ENCODE measurements at regions not wholly inside any gene's neighbourhood (a gene's known extent, or its start where the extent isn't known, plus 50 kb on each side); places are given as distances from the start of the nearest gene placed in this dataset.

- DNase-seq (ENCODE audit: insufficient read length, low spot score) (no peak), FAIRE-seq (no peak)
- TF ChIP-seq POLR2A (IDR thresholded peaks at IDR 0.05; ENCODE audit: low read depth, low read length): no peak
Observed at GRCh38 chr20:51206032-51206662, 183.2 kb upstream of the KCNG1 start.

GRCh38 chr20:51204794-51205193, 181.9 kb upstream of the KCNG1 start:
- no peak for TF ChIP-seq POLR2A (IDR thresholded peaks at IDR 0.05; ENCODE audit: low read depth, low read length)
- no peak for DNase-seq (ENCODE audit: insufficient read length, low spot score)
- no peak for FAIRE-seq

GRCh38 chr20:51204051-51204715, 181.3 kb upstream of the KCNG1 start:
- FAIRE-seq (no peak), DNase-seq (ENCODE audit: insufficient read length, low spot score) (no peak)
- no peak for TF ChIP-seq POLR2A (IDR thresholded peaks at IDR 0.05; ENCODE audit: low read depth, low read length)

GRCh38 chr20:51202304-51202703, 179.4 kb upstream of the KCNG1 start:
- TF ChIP-seq POLR2A (IDR thresholded peaks at IDR 0.05; ENCODE audit: low read depth, low read length): no peak
- FAIRE-seq (no peak), DNase-seq (ENCODE audit: insufficient read length, low spot score) (no peak)

- no peak for FAIRE-seq
- DNase-seq (ENCODE audit: insufficient read length, low spot score): no peak
- TF ChIP-seq POLR2A (IDR thresholded peaks at IDR 0.05; ENCODE audit: low read depth, low read length): no peak
Observed at GRCh38 chr20:51199920-51200319, 177.0 kb upstream of the KCNG1 start.

GRCh38 chr20:51198876-51199523, 176.1 kb upstream of the KCNG1 start:
- FAIRE-seq (no peak), DNase-seq (ENCODE audit: insufficient read length, low spot score) (no peak)
- TF ChIP-seq POLR2A (IDR thresholded peaks at IDR 0.05; ENCODE audit: low read depth, low read length): no peak

- DNase-seq (ENCODE audit: insufficient read length, low spot score) (no peak), FAIRE-seq (no peak)
- no peak for TF ChIP-seq POLR2A (IDR thresholded peaks at IDR 0.05; ENCODE audit: low read depth, low read length)
Observed at GRCh38 chr20:51198238-51198637, 175.3 kb upstream of the KCNG1 start.

- no peak for TF ChIP-seq POLR2A (IDR thresholded peaks at IDR 0.05; ENCODE audit: low read depth, low read length)
- DNase-seq (ENCODE audit: insufficient read length, low spot score) (no peak), FAIRE-seq (no peak)
Observed at GRCh38 chr20:51196991-51197651, 174.2 kb upstream of the KCNG1 start.

GRCh38 chr20:51195990-51196389, 173.1 kb upstream of the KCNG1 start:
- FAIRE-seq (no peak), DNase-seq (ENCODE audit: insufficient read length, low spot score) (no peak)
- no peak for TF ChIP-seq POLR2A (IDR thresholded peaks at IDR 0.05; ENCODE audit: low read depth, low read length)

GRCh38 chr20:51195419-51195901, 172.6 kb upstream of the KCNG1 start:
- no peak for TF ChIP-seq POLR2A (IDR thresholded peaks at IDR 0.05; ENCODE audit: low read depth, low read length)
- DNase-seq (ENCODE audit: insufficient read length, low spot score): no peak
- no peak for FAIRE-seq

GRCh38 chr20:51193066-51193772, 170.3 kb upstream of the KCNG1 start:
- FAIRE-seq (no peak), DNase-seq (ENCODE audit: insufficient read length, low spot score) (peak; percentile 20)
- TF ChIP-seq POLR2A (IDR thresholded peaks at IDR 0.05; ENCODE audit: low read depth, low read length): peak; percentile 21; the same call in 1 of the 2 replicates

GRCh38 chr20:51190783-51191180, 167.9 kb upstream of the KCNG1 start:
- FAIRE-seq (no peak), DNase-seq (ENCODE audit: insufficient read length, low spot score) (no peak)
- TF ChIP-seq POLR2A (IDR thresholded peaks at IDR 0.05; ENCODE audit: low read depth, low read length): no peak
